ENCODE measurements at regions not wholly inside any gene's neighbourhood (a gene's known extent, or its start where the extent isn't known, plus 50 kb on each side); places are given as distances from the start of the nearest gene placed in this dataset.

DNA sequence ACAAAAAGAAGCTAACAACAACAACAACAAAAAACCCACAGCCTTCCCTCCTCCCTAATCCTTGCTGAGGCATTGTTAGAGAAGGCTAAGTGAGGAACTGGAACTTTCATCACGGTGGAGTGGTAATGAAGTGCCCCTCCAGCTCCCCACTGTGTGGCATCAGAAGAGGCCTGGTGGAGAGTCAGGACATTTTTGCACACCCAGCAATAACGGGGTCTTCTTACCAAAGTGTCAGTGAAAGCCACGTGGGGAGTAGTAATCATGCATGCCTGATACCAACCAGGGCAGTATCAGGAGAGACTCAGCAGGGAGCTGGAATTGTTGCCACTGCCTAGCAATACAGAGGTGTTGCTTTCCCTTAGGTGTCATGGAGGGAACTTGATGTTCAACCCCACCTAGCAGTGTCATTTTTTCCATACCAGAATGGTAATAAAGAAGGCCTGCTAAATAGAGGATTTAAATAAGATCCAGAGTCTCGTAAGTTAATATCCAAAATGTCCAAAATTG lies 299.7 kb upstream of the RGS6 start:
- DNase-seq (ENCODE audit: low spot score) = no peak

DNA sequence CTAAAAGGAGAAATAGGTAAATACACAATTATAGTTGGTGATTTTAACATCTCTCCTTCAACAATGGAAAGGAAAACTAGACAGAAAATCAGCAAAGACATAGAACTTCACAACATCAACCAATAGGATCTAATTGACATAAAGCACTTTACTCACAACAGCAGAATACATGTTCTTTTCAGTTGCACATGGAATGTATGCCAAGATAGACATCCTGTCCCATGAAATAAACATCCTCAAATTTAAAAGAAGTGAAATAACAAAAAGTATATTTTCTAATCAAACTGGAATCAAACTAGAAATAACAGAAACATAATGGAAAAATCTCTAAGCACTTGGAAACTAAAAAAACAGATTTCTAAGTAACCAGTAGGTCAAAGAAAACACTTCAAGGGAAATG lies 296.2 kb upstream of the RGS6 start:
- DNase-seq (ENCODE audit: low spot score) = no peak

DNA sequence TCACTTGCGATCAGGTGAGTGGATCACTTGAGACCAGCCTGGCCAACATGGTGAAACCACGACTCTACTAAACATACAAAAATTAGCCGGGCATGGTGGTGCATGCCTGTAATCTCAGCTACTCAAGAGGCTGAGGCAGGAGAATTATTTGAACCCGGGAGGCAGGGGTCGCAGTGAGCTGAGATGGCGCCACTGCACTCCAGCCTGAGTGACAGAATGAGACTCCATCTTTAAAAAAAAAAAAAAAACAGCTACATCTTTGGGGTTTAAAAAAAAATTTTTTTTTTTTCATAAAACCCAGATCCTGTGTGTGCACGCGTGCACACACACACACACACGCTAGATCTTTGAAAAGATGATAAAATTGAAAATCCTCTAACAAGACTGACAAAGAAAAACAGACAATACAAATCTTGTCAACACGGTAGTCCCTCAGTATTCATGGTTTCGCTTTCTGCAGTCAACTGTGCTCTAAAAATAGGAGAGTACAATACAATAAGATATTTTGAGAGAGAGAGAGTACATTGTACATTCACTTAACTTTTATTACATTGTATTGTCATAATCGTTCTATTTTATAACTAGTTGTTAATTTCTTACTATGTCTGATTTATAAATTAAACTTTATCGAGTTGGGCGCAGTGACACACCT lies 295.3 kb upstream of the RGS6 start:
- DNase-seq (ENCODE audit: low spot score) = no peak

- DNase-seq (ENCODE audit: low spot score) = no peak
Measured at GRCh38 chr14:71638523-71639196, 293.6 kb upstream of the RGS6 start.

DNA sequence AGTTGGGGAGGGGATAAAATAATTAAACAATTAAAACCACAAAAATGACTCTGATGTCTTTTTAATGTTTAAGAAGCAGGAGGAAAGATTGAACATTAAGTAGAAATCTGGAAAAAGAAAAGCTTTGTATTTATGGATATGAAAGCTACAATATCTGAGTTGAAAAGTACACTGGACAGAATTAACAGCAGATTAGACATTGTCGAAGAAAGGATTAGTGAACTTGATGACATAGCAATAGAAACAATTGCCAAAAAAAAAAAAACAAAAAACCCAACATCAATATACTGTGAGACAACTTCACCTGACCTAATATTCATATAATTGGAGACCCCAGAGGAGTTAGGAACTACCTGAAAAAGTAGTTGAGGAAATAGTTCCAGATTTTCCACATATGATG lies 289.5 kb upstream of the RGS6 start:
- DNase-seq (ENCODE audit: low spot score) = no peak

DNA sequence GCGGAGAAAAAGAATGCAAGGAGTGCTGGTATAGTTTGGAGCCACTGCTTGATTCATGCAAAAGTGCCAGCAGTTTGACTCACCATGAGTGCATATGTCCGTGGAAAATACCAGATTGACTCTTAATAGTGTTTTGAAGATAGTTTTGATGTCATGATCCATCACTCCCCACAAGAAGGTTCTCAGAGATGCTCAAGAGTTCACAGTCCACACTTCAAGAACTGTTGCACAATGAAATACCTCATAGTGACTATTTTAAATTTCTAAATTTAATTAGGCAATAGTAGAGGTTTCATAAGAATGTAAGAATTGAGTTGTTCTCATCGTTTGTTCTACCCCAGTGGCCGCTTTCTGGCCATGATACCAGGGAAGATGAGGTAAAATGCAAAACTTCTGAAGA lies 286.6 kb upstream of the RGS6 start:
- DNase-seq (ENCODE audit: low spot score) = no peak

DNA sequence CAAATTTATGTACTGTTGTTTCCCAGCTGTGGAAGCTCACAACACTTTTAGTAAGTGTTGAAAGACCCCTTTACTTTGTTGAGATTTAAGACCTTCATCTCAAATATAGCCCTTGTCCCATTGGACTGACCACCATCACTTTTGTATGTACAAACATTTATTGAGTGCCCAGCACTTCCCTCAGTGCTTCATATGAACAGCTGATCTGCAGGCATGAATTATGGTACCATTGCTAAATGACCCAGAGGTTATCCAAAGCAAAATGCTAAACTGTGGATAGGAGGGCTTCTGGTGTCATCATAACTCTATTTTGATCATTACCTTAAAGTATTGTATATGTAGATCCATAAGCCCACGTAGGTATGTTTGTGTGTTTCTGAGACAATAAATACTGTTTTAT lies 285.7 kb upstream of the RGS6 start:
- no peak for DNase-seq (ENCODE audit: low spot score)

DNA sequence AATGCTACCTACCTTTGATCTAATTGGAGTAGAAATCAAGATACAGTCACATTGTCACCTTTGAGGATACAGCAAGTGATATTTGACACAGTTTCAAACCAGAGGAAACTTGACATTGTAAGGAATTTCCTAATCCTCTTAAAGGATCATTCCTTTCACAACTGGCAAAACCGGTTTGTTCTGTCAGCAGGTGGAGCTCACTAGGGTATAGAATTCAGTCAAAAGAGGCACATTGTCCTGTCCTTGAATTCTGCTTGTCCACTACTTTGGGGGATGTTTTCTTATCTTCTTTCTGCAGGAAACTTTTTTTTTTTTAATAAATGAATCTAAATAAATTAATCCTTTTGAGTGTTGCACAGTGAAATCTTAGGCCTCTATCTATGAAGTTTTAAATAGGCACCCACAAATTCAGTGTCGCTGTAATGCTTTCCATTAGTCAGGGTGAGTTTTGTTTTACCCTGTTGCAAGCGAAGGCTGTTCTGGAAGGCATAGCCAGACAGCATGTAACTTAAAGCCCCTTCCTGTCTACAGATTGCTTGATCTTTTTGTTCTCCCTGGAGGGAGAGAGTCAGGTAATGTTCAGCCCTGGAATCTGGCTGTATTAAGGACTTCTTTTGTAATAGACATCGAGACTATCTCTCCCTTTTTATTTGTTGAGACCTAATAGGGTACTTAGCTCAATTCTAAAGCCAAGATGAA lies 285.0 kb upstream of the RGS6 start:
- DNase-seq (ENCODE audit: low spot score) = no peak

DNA sequence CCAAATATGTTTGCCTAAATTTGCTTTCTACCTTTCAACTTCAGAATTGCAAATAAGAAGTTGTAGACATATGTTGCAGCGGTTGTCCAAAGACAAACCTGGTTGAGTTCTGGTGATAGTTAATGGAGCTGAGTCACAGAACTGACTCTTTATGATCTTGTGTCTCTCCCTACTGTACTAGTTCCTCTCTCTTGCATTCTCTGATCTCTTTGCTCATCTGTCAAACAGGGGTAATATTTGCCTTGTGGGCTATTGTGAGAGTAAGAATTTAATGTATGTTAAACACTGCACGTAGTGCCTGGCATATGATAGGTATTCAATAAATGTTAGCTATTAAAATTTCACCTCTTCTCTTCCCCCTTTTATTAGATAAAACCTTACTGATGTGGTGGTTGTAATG lies 283.5 kb upstream of the RGS6 start:
- no peak for DNase-seq (ENCODE audit: low spot score)

DNA sequence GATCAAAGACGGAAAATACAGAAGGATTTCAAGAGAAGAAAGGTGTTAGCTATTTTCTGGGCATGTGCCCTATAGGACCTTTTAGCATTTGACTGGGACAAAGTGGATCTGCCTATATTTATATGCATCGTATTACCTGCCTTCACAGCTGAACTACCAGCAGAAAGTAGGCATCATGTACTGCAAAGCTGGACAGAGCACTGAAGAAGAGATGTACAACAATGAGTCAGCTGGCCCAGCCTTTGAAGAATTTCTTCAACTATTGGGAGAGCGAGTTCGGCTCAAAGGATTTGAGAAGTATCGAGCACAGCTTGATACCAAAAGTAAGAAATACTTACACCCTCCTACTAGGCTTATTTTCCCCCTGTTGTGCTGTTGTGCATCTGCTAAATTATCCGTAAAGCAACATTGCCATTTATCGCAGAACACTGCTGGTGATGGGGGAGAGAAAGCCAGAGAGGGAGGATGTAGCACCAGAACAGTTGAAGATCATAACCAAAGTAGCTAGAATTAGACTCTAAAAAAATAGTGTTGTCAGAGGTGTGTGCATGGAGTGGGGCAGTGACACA lies 282.0 kb upstream of the RGS6 start:
- no peak for DNase-seq (ENCODE audit: low spot score)

- DNase-seq (ENCODE audit: low spot score) = peak; percentile 55
Measured at GRCh38 chr14:71651228-71651627, 281.0 kb upstream of the RGS6 start.

- no peak for DNase-seq (ENCODE audit: low spot score)
Measured at GRCh38 chr14:71652368-71652767, 279.9 kb upstream of the RGS6 start.

GRCh38 chr14:71654810-71655209 lies 277.4 kb upstream of the RGS6 start:
- DNase-seq (ENCODE audit: low spot score) = no peak

DNA sequence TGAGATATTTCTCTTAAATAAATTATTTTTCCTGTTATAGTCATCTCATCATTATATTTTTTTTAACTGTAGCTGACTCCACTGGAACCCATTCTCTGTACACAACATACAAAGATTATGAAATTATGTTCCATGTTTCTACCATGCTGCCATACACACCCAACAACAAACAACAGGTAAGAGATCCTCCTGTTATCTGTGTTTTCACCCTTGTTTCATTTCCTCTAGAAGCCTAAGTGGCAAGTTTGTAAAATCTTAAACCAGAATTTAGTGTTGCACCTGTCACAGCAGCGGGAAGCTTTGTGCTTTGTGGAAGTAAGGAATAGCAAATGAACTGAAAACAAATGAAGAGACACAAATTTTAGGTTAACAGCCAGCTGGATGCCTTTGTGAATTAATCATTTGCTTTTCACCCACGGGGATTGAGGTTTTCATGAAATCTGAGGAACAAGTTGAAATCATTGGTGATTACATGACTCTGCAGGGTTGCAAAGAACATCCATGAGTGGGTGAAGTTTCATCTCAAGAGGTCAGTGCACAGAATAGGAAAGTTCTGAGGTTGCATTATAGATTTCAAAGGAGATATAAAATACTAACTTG lies 273.9 kb upstream of the RGS6 start:
- DNase-seq (ENCODE audit: low spot score) = no peak

GRCh38 chr14:71659159-71659558 lies 273.1 kb upstream of the RGS6 start:
- peak; percentile 11 for DNase-seq (ENCODE audit: low spot score)

GRCh38 chr14:71661441-71661840 lies 270.8 kb upstream of the RGS6 start:
- no peak for DNase-seq (ENCODE audit: low spot score)

DNA sequence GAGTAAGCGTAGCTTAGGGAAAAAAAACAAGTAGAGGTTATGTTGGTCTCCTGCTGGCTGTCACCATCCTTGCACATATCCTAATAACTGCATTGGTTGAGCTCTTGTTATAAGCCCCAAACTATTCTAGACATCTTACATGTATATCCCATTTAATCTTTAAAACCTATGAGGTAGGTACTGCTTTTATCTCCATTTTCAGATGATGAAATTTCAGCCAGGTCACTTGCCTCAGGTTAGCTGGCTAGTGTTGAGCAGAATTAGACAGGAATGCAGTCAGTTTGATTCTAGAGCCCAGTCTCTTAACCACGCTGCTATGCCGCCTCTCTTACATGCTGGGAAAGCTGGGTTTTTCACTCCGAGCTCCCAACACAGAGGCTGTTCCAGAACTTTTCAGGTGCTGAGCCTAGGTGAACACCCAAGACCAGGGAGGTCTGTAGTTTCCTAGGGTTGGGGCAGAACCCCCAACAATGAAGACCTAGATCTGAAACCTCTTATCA lies 269.9 kb upstream of the RGS6 start:
- DNase-seq (ENCODE audit: low spot score) = no peak

DNA sequence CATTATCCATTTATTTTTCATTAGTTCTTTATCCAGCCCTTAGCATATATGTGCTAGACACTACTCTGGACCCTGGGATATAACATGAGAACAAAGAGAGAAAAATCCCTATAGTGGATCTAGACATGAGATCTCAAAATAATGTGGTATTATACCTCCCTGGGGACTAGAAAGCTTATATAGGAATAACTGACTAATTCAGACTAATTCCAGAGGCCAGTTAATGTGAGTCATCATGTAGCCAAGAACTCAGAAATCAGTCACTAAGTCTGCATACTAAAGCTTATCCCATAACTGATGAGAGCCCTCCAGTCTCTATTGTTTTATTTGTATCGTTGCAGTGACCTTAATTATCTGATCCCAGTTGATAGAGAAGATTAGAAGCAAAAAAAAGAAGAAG lies 267.1 kb upstream of the RGS6 start:
- peak; percentile 48 for DNase-seq (ENCODE audit: low spot score)

GRCh38 chr14:71665781-71666180 lies 266.4 kb upstream of the RGS6 start:
- DNase-seq (ENCODE audit: low spot score) = no peak

DNA sequence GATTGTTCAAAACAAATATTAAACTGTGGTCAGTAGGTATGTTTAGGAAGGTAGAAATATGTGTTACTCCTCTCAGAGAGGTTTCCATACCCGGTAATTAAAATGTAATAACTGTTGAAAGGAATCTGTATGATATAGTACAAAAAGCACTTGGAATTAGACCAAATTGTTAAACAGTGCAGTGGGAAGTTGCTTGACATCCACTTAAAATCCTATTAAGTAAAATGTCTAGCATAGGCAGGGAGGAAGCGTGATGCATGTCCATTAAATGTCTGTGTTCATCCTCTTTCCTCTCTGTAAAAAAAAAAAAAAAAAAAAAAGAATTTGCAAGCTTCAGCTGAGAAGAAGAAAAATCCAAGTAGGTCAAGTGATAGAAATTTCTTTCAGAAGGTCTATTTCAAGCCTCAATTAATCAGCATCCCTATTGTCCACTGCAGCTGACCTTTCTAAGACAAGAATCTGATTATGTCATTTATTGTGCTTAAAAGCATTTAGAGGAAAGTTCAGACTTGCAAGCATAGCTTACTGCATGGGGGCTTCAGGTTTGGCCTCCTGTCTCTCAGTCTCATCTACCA lies 265.6 kb upstream of the RGS6 start:
- no peak for DNase-seq (ENCODE audit: low spot score)

- no peak for DNase-seq (ENCODE audit: low spot score)
Measured at GRCh38 chr14:71668186-71668912, 263.9 kb upstream of the RGS6 start.

Measured in A172 (cell line).